PFSK-1 (cell line): ENCODE measurements at regions not wholly inside any gene's neighbourhood (a gene's known extent, or its start where the extent isn't known, plus 50 kb on each side); places are given as distances from the start of the nearest gene placed in this dataset.

Experiments used
- POLR2AphosphoS5 ChIP-seq: IDR thresholded peaks from 2 replicates; pipeline ENCODE4 v1.6.1; 2012; ENCODE audit warnings: low read depth, mild to moderate bottlenecking, control low read depth, low read length, moderate library complexity
- SIN3A ChIP-seq: IDR thresholded peaks from 2 replicates; pipeline ENCODE4 v1.6.1; 2012; ENCODE audit warnings: mild to moderate bottlenecking, low read length, moderate library complexity, borderline replicate concordance; ENCODE audit not compliant: insufficient read depth
- TAF1 ChIP-seq: IDR thresholded peaks from 2 replicates; pipeline ENCODE4 v1.6.1; 2012; ENCODE audit warnings: low read length, control low read depth, borderline replicate concordance; ENCODE audit not compliant: insufficient read depth
- TF ChIP-seq, protein P1 (sequence below), 2 experiments: IDR thresholded peaks; 2 replicates each; pipeline versions ENCODE4 v1.6.1 to v1.8.0; 2011 to 2012; ENCODE audit warnings: low read depth in 2 of 2, low read length in 2 of 2, control low read depth in 1 of 2, inconsistent platforms in 1 of 2, mild to moderate bottlenecking in 1 of 2, moderate library complexity in 1 of 2; ENCODE audit not compliant: insufficient read depth in 1 of 2

DNA sequence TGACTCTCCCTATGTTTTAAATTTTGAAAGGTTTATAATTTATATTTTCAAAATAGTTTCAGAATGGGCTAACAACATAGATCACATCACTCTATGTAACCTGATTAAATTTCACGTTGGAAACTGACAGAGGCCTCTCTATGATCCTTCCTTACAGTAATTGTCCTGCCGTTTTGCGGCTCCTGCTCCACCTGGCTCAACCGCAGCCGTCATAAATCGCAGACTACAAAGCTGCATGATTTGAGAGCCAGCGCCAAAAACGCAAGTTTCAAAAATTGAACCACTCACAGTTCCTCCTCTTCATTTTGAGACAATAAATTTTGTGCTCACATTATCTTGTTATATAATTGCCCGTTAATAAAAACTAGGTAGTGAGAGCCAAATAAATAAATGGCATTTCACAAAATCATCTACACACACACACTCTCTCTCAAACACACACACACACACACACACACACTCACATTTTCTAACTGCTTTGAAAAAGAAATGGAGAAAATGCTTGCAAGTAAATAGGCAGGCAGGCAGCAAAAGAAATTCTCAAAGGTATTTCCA is 263.1 kb upstream of the PSMD7 start:
- TF ChIP-seq TAF1, result no peak
- TF ChIP-seq POLR2AphosphoS5, result no peak
- no peak for TF ChIP-seq SIN3A
- TF ChIP-seq, protein P1, sequence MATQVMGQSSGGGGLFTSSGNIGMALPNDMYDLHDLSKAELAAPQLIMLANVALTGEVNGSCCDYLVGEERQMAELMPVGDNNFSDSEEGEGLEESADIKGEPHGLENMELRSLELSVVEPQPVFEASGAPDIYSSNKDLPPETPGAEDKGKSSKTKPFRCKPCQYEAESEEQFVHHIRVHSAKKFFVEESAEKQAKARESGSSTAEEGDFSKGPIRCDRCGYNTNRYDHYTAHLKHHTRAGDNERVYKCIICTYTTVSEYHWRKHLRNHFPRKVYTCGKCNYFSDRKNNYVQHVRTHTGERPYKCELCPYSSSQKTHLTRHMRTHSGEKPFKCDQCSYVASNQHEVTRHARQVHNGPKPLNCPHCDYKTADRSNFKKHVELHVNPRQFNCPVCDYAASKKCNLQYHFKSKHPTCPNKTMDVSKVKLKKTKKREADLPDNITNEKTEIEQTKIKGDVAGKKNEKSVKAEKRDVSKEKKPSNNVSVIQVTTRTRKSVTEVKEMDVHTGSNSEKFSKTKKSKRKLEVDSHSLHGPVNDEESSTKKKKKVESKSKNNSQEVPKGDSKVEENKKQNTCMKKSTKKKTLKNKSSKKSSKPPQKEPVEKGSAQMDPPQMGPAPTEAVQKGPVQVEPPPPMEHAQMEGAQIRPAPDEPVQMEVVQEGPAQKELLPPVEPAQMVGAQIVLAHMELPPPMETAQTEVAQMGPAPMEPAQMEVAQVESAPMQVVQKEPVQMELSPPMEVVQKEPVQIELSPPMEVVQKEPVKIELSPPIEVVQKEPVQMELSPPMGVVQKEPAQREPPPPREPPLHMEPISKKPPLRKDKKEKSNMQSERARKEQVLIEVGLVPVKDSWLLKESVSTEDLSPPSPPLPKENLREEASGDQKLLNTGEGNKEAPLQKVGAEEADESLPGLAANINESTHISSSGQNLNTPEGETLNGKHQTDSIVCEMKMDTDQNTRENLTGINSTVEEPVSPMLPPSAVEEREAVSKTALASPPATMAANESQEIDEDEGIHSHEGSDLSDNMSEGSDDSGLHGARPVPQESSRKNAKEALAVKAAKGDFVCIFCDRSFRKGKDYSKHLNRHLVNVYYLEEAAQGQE (IDR thresholded peaks at IDR 0.05; ENCODE audit: insufficient read depth in 1 of 2, low read depth in 2 of 2, low read length in 2 of 2), result no peak
